NCI-H2107 treated with DMSO at 0.1 percent for 48 hours (cell line): ENCODE measurements at regions not wholly inside any gene's neighbourhood (a gene's known extent, or its start where the extent isn't known, plus 50 kb on each side); places are given as distances from the start of the nearest gene placed in this dataset.

Experiments
- DNase-seq: peaks from one replicate; lab custom pipeline; 2025; ENCODE audit not compliant: unreplicated experiment; lab: John Stamatoyannopoulos, UW

GRCh38 chr4:111982089-111982488, 163.2 kb upstream of the FAM241A start:
- no peak for DNase-seq

GRCh38 chr4:111984169-111984819, 161.0 kb upstream of the FAM241A start:
- DNase-seq, result no peak

- no peak for DNase-seq
Observed at GRCh38 chr4:111985426-111985825, 159.8 kb upstream of the FAM241A start.

GRCh38 chr4:111986095-111986494, 159.2 kb upstream of the FAM241A start:
- no peak for DNase-seq

- no peak for DNase-seq
Observed at GRCh38 chr4:111988514-111988913, 156.7 kb upstream of the FAM241A start.

- no peak for DNase-seq
Observed at GRCh38 chr4:111989817-111990216, 155.4 kb upstream of the FAM241A start.

GRCh38 chr4:111991163-111991562, 154.1 kb upstream of the FAM241A start:
- no peak for DNase-seq

- DNase-seq, result no peak
Observed at GRCh38 chr4:111991797-111992196, 153.5 kb upstream of the FAM241A start.

- DNase-seq, result no peak
Observed at GRCh38 chr4:111992351-111993168, 152.7 kb upstream of the FAM241A start.

GRCh38 chr4:111994392-111994791, 150.9 kb upstream of the FAM241A start:
- DNase-seq, result no peak

GRCh38 chr4:111997785-111998184, 147.5 kb upstream of the FAM241A start:
- no peak for DNase-seq

- no peak for DNase-seq
Observed at GRCh38 chr4:111999801-112000200, 145.5 kb upstream of the FAM241A start.

- no peak for DNase-seq
Observed at GRCh38 chr4:112001041-112001440, 144.2 kb upstream of the FAM241A start.

- DNase-seq, result no peak
Observed at GRCh38 chr4:112002248-112002661, 143.0 kb upstream of the FAM241A start.

- DNase-seq, result no peak
Observed at GRCh38 chr4:112003231-112003907, 141.9 kb upstream of the FAM241A start.

GRCh38 chr4:112005027-112005426, 140.2 kb upstream of the FAM241A start:
- DNase-seq, result no peak

GRCh38 chr4:112007391-112007790, 137.9 kb upstream of the FAM241A start:
- DNase-seq, result no peak

GRCh38 chr4:112015960-112016359, 129.3 kb upstream of the FAM241A start:
- DNase-seq, result no peak

- no peak for DNase-seq
Observed at GRCh38 chr4:112023402-112023950, 121.8 kb upstream of the FAM241A start.

GRCh38 chr4:112026058-112026457, 119.2 kb upstream of the FAM241A start:
- DNase-seq, result no peak

GRCh38 chr4:112029771-112030171, 115.5 kb upstream of the FAM241A start:
- DNase-seq, result no peak
